Activated T-helper 1 cell treated with anti-CD3 and anti-CD28 coated beads, Interleukin-12 subunit alpha, Interleukin-12 subunit beta, Interleukin-2, Interleukin-4 antibody, amounts not matched to agents 30 ng/mL and 10 ng/mL and 1 ng/mL, durations not matched to agents 14 hours and 24 hours and 36 hours (primary cell): ENCODE measurements at regions not wholly inside any gene's neighbourhood (a gene's known extent, or its start where the extent isn't known, plus 50 kb on each side); places are given as distances from the start of the nearest gene placed in this dataset.

Experiments
- DNase-seq: peaks from one replicate; pipeline ENCODE4 v3.0.0; 2021; ENCODE audit warnings: low spot score
- H3K27ac Mint-ChIP-seq: one replicate; pipeline ENCODE4 v1.8.0; 2021; ENCODE audit warnings: mild to moderate bottlenecking, mixed read lengths
- H3K27me3 Mint-ChIP-seq: one replicate; pipeline ENCODE4 v1.8.0; 2022; ENCODE audit warnings: mild to moderate bottlenecking, moderate library complexity, mixed read lengths; ENCODE audit not compliant: insufficient read depth
- H3K36me3 Mint-ChIP-seq: one replicate; pipeline ENCODE4 v1.8.0; 2021; ENCODE audit warnings: low read depth, mixed read lengths
- H3K4me1 Mint-ChIP-seq: one replicate; pipeline ENCODE4 v1.8.0; 2021; ENCODE audit warnings: low read depth, mixed read lengths
- H3K4me3 Mint-ChIP-seq: one replicate; pipeline ENCODE4 v1.8.0; 2021; ENCODE audit warnings: mild to moderate bottlenecking, moderate library complexity, mixed read lengths
- H3K9me3 Mint-ChIP-seq: one replicate; pipeline ENCODE4 v1.8.0; 2021; ENCODE audit warnings: mixed read lengths
- intact Hi-C: fragments of 100-400 bp; cut with micrococcal nuclease; formaldehyde crosslinking; loops from one replicate; pipeline ENCODE4 v1.15.1; 2024

DNA sequence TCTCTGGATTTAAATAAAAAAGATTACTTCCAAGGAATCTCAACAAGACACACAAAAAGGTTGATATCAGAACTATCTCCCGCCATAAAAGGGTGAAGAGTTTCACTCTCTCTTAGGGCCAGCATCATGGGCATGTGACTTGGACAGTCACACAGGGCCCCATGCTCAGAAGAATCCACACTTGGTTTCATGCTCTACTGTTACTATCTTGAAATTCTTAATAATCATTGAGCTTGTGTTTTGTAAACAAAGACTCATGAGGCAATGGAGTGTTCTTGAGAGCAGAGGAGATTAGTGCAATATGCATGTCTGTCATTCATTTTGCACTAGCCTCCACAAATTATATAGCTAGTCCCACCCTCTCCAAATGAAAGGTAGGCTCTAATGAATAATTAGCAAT is 58.4 kb downstream of the HMHB1 start:
- no peaks in the 10 kb centered on the region for H3K36me3 Mint-ChIP-seq
- H3K27me3 Mint-ChIP-seq: no peaks in the 10 kb centered on the region
- intact Hi-C loops: no loop called here
- DNase-seq: no peak
- no peaks in the 10 kb centered on the region for H3K4me1 Mint-ChIP-seq
- H3K27ac Mint-ChIP-seq: no peak overlapping the region
- no peak overlapping the region for H3K4me3 Mint-ChIP-seq
- no peaks in the 10 kb centered on the region for H3K9me3 Mint-ChIP-seq

DNA sequence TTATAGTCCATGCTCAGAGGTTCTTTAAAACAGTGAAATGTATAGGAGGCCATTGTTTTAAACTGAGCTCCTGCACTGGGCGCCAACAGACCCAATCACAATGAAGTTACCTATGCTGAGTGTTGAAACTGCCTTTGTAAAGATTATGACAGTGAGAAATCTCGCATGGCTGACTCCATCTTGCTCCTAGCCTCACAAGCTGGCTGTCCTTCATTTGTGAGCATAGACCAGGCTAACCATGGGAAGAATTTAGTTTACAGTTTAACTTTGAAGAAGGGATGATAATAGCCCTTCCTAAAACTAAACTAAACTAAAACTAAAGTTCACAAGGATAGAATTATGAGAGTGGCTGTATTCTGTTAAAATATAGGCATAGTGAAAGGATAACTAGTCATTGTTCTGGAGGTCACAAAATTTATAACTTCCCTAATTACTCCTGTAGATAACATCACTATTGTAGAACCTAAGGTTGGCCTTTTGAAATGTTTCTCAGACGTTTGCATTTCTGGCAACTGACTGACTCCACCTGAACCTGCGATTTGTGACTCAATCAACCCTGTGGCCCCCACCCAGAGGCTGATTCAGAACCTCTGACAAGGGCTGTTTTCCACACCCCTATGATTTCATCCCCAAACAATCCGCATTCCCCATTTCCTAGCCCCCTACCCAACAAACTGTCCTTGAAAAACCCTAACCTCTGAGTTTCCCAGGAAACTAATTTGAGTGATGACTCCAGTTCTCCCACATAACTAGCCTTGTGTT is 59.1 kb downstream of the HMHB1 start:
- no peaks in the 10 kb centered on the region for H3K27me3 Mint-ChIP-seq
- no peak overlapping the region for H3K27ac Mint-ChIP-seq
- no peaks in the 10 kb centered on the region for H3K9me3 Mint-ChIP-seq
- no peak overlapping the region for H3K4me3 Mint-ChIP-seq
- DNase-seq: no peak
- H3K4me1 Mint-ChIP-seq: no peaks in the 10 kb centered on the region
- no peaks in the 10 kb centered on the region for H3K36me3 Mint-ChIP-seq
- intact Hi-C loops: no loop called here

DNA sequence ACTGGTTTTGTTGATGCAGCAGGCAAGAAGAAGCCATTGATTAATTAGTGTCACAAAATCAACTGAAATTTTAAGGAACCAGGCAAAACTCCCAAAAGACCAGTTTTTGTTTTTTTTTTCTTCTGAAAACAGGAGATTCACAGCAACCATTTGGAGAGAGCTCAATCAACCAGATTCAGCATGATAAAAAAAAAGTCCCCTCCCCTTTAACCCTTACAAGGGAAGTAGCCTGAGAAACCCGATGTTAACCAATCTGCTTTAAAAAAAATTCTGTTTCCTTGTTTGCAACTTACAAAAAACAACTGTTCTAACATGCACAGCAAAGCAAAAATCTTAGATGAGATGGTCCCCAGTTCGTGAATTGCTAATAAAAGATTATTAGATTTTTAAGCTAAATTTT is 59.7 kb downstream of the HMHB1 start:
- no peak overlapping the region for H3K27ac Mint-ChIP-seq
- H3K27me3 Mint-ChIP-seq: no peaks in the 10 kb centered on the region
- H3K9me3 Mint-ChIP-seq: no peaks in the 10 kb centered on the region
- H3K4me3 Mint-ChIP-seq: no peak overlapping the region
- no peak for DNase-seq
- H3K4me1 Mint-ChIP-seq: no peaks in the 10 kb centered on the region
- intact Hi-C loops: no loop called here
- no peaks in the 10 kb centered on the region for H3K36me3 Mint-ChIP-seq

DNA sequence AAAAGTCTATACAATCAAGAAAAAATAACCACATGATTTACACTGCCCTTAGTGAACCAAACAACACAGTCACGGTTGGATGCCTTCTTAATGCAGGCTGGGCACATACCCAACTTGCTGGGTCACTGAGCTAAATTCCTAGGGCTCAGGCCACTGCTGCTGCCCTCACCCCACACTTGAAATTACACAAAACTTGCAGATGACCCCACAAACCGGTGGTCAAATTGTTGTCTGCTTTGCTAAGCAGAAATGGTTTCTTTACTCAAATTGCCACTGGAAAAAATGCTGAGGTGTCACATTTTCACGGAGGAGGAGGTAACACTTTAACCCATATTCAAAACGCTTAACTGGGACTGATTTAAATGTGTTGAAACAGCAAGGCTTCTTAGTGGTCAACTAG is 62.4 kb downstream of the HMHB1 start:
- Mint-ChIP-seq H3K4me1 (no peaks in the 10 kb centered on the region), H3K27ac (no peak overlapping the region), H3K36me3 (no peaks in the 10 kb centered on the region), H3K27me3 (no peaks in the 10 kb centered on the region), H3K9me3 (no peaks in the 10 kb centered on the region), H3K4me3 (no peak overlapping the region)
- DNase-seq: no peak
- intact Hi-C loops: no loop called here

DNA sequence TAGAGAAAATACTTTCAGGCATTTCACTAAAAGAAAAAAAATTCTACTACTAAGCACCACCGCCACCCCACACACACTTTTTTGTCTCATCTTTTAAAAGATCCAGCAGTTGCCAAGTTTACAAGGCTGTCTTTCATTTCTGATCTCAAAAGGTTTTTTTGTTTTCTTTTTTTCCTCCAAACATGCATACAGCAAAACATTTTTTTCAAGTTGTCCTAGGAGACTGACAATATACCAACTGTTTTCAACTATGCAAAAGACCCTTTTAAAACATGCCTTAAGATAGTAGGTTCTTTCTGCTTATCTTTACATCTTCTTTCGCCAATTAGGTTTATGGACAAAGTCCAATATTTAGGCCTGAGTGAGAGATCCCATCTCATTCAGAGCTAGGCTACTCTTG is 65.2 kb downstream of the HMHB1 start:
- Mint-ChIP-seq H3K36me3 (no peaks in the 10 kb centered on the region), H3K9me3 (peaks cover 4% of the 10 kb centered on the region), H3K27me3 (no peaks in the 10 kb centered on the region), H3K4me3 (no peak overlapping the region), H3K27ac (no peak overlapping the region), H3K4me1 (no peaks in the 10 kb centered on the region)
- intact Hi-C loops: no loop called here
- no peak for DNase-seq

DNA sequence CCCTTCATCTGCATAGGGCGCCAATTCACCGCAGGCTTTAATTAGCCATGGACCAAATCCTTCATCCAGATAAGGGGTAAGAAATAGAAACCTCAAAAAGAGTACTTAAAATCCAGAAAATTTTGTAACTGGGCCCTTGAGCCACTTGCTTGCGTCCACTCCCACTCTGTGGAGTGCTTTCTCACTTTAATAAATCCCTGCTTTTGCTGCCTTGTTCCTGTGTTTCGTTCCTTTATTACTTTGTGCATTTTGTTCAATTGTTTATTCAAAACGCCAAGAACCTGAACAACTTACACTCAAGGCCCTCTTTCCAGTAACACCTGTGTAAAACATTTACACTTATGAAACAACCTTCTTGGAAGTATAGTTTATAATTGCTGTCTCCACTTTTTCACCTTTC is 66.5 kb downstream of the HMHB1 start:
- intact Hi-C loops: no loop called here
- Mint-ChIP-seq H3K4me1 (no peaks in the 10 kb centered on the region), H3K27ac (no peak overlapping the region), H3K36me3 (no peaks in the 10 kb centered on the region), H3K9me3 (peaks cover 4% of the 10 kb centered on the region), H3K27me3 (no peaks in the 10 kb centered on the region), H3K4me3 (no peak overlapping the region)
- no peak for DNase-seq

DNA sequence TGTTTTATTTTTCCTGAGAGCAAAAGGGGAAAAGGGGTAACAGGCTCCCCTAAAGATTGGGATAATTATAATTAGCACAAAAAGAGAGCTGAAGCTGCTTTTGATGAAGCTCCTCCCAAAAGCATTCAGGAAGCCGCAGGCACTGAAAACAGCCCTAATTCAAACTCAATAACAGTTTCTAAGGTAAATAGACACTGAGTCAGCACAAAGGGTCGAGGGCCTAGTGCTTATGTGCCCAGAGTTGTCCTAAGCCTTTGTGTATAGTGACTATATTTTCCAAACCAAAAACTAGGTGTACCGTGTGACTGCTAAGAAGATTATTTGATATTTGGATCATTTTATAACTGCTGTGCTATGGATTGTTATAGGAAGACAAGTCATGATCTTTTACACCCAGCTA is 67.7 kb downstream of the HMHB1 start:
- intact Hi-C loops: no loop called here
- H3K36me3 Mint-ChIP-seq: peaks cover 2% of the 10 kb centered on the region
- H3K4me1 Mint-ChIP-seq: peaks cover 3% of the 10 kb centered on the region
- DNase-seq: no peak
- no peak overlapping the region for H3K4me3 Mint-ChIP-seq
- H3K9me3 Mint-ChIP-seq: peaks cover 4% of the 10 kb centered on the region
- no peak overlapping the region for H3K27ac Mint-ChIP-seq
- H3K27me3 Mint-ChIP-seq: peaks cover 2% of the 10 kb centered on the region

DNA sequence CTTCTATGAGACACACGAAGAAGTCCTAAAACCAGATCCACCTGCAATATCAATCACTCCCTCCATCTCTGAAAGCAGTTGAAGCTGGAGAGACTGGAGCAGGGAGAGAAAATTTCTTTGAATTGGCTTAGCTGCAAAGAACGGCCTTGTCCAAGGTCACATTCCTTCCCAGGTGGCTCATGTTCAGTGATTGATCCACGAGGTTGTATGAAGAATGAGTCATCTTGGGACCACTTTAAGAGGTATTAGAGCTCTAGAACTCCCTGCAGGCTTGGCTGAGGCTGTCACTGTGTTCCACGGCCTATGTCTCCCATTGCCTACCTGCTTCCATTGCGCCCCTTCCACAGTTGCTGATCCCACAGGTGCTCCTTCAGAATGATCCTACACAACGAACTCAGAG is 68.2 kb downstream of the HMHB1 start:
- peaks cover 8% of the 10 kb centered on the region for H3K4me1 Mint-ChIP-seq
- H3K27ac Mint-ChIP-seq: no peak overlapping the region
- intact Hi-C loops: no loop called here
- peaks cover 4% of the 10 kb centered on the region for H3K9me3 Mint-ChIP-seq
- no peak for DNase-seq
- H3K27me3 Mint-ChIP-seq: peaks cover 2% of the 10 kb centered on the region
- H3K4me3 Mint-ChIP-seq: no peak overlapping the region
- H3K36me3 Mint-ChIP-seq: peaks cover 2% of the 10 kb centered on the region

DNA sequence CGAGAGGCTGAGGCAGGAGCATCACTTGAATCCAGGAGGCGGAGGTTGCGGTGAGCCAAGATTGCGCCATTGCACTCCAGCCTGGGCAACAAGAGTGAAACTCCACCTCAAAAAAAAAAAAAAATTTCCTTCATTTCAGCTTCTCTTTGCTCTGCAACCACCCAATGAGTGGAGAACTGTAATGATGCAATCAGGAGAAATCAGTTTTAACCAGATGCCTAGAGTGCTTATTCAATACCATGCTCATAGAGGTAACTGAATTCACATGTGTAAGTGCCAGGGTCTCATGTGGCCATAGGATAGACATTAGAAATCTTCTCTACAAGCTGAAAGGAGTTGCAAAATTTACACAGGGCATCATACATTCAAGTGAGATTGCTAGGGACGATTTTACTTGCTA is 70.6 kb downstream of the HMHB1 start:
- Mint-ChIP-seq H3K27ac (no peak overlapping the region), H3K4me3 (no peak overlapping the region), H3K9me3 (peaks cover 4% of the 10 kb centered on the region), H3K36me3 (peaks cover 2% of the 10 kb centered on the region), H3K4me1 (peaks cover 14% of the 10 kb centered on the region), H3K27me3 (peaks cover 4% of the 10 kb centered on the region)
- intact Hi-C loops: no loop called here
- DNase-seq: no peak

DNA sequence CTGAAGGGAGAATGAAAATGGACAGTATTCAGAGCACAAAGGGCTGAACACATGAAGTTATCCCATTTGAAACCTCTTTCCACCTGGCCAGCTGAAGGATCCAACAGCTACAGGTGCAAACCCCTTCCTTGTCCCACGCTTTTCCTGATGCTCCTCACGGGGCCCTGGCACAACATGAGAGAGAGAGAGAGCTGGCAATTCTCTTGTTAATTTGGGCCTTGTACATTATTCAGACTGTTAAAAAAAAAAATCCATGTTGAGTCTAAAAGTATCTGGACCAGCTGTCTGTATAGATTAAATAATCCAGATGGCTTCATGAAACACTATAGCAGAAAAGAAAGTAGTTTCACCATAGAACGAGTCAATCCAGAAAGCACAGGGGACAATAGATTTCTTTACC is 74.1 kb downstream of the HMHB1 start:
- no peak overlapping the region for H3K4me3 Mint-ChIP-seq

DNA sequence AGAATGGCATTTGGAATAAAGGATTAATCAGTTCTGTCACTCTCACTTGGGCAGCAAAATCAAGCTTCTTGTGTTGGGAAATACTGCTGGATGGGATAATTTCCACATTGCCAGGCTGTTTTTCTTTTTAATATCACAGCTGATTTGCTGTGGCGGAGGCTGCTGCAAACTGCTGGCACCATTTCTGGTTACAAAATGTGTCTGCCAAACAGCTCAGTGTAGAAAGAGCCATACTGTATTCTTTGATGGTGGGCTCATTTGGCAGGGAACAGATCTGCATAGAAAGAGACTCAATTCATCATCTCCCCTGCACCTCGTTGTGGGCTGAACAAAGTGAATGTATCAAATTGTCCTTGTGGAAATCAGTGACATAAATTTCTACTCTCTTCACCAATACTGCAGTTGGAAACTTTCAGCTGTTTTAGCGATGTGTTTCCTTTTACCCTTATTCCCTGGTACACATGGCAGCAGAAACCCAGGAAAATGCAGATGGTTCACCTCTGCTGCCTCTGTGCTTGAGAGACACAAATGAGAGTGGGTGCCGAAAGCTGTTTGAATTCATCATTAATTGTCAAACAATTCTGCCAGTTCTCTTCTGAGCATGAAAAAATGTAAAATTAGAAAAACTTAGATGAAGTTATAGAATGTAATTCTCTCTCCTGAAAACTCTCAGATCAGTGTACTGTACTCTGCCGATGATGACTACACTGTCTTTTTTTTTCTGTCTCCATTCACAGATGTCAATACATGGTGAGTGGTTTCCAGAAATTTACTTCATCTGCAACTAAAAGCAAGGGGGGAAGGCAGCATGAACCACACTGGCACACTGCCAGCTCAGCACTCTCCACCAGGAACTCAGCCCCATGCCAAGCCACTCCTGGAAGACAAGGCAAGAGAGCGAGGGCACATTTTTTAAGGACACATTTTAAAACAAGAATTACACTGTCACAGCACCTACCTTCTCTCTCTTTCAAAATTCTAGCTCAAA is 75.0 kb downstream of the HMHB1 start:
- Mint-ChIP-seq H3K9me3 (no peaks in the 10 kb centered on the region), H3K27ac (no peak overlapping the region), H3K36me3 (peaks cover 4% of the 10 kb centered on the region), H3K4me3 (no peak overlapping the region), H3K27me3 (peaks cover 16% of the 10 kb centered on the region), H3K4me1 (peaks cover 19% of the 10 kb centered on the region)
- no peak for DNase-seq
- intact Hi-C loops: no loop called here

More for the DNA sequence above, 74.1 kb downstream of the HMHB1 start:
- Mint-ChIP-seq H3K36me3 (peaks cover 2% of the 10 kb centered on the region), H3K27ac (no peak overlapping the region), H3K9me3 (peaks cover 4% of the 10 kb centered on the region), H3K4me1 (peaks cover 15% of the 10 kb centered on the region), H3K27me3 (peaks cover 16% of the 10 kb centered on the region)
- DNase-seq: no peak
- intact Hi-C loops: no loop called here

DNA sequence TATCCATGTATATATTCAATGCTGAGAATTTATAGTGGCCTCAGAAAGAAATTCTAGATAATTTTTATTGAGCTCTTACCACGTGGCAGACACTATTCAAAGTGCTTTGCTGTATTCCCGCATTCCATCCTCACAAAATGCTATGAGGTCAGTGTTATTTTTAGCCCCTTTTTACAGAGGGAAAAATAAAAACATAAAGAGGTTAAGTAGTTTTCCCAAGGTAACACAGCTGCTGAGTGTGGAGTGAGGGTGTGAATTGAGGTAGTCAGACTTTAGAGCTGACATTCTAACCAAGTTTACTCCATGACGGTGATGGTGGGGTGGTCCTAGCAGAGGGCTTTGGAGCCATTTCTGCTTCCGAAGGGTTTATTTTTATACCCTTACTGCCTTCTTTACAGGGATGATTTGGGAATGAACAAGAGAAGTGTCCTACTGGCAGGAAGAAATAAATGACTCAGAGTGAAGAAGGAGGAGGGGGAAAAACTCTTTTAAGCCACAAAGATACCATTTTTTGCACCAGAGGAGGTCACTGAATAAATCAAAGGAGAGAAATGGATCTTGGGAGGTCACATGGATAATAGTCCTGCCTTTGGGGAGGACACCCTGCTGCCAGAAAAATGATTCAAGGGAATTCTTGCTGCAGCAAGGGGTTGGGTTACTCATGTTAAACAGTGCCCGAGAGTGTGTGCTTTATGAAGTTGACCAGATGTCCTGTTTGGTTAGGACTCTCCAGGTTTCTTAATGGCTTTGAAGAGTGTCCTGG is 76.1 kb downstream of the HMHB1 start:
- H3K9me3 Mint-ChIP-seq: no peaks in the 10 kb centered on the region
- H3K27ac Mint-ChIP-seq: no peak overlapping the region
- no peak overlapping the region for H3K4me3 Mint-ChIP-seq
- intact Hi-C loops: no loop called here
- peaks cover 4% of the 10 kb centered on the region for H3K36me3 Mint-ChIP-seq
- DNase-seq: no peak
- H3K4me1 Mint-ChIP-seq: peaks cover 19% of the 10 kb centered on the region
- peaks cover 16% of the 10 kb centered on the region for H3K27me3 Mint-ChIP-seq

DNA sequence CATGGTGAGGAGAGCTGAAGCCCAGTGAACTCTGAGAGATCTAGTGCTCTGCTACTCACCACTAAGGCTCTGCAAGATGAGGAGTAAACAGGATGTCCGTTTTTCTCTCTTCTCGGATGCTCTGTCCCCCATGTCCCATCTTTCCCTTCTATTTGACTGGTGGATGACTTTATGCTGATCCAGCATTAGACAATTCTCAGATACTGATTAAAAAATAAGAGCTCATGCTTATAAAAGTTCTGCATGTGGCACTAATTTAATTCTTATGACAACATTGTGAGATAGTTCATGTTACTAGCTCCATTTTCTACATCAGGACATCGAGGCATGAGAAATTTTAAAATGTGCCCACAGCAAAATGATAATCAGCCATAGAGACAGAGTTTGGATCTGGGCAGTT is 77.0 kb downstream of the HMHB1 start:
- Mint-ChIP-seq H3K36me3 (peaks cover 2% of the 10 kb centered on the region), H3K9me3 (no peaks in the 10 kb centered on the region)
- intact Hi-C loops: no loop called here

More for the DNA sequence above, 77.0 kb downstream of the HMHB1 start:
- no peak overlapping the region for H3K4me3 Mint-ChIP-seq
- no peak for DNase-seq
- no peak overlapping the region for H3K27ac Mint-ChIP-seq
- peaks cover 14% of the 10 kb centered on the region for H3K27me3 Mint-ChIP-seq
- H3K4me1 Mint-ChIP-seq: peaks cover 19% of the 10 kb centered on the region
